ENCODE measurements at regions not wholly inside any gene's neighbourhood (a gene's known extent, or its start where the extent isn't known, plus 50 kb on each side); places are given as distances from the start of the nearest gene placed in this dataset.

DNA sequence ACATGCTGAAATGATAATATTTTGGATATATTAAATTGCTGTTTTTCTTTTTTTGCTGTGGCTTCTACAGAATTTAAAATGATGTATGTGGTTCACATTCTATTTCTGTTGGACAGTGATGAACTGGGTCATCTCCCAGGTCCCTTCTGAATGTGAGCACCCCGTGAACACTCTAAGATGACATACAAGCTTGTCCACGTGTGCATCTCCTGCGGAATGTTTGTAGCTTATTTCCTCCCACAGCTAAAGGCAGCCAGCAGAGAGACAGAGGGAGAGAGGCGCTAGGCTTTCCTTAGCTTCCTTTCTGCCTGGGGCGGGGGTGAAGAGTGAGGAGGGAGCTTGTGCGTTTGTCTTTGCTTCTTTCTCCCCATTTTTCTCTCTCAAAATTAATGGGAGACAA is 219.1 kb downstream of the EMX2 start:
- no peak for TF ChIP-seq ZNF331 (CRISPR knock-in tag; IDR thresholded peaks at IDR 0.05; ENCODE audit: low read depth)
- TF ChIP-seq EZH2phosphoT487 (IDR thresholded peaks at IDR 0.05; ENCODE audit: unreplicated experiment) = no peak
- no peak for TF ChIP-seq POLR2AphosphoS5 (IDR thresholded peaks at IDR 0.05; ENCODE audit: low read depth)
- TF ChIP-seq, protein P1, sequence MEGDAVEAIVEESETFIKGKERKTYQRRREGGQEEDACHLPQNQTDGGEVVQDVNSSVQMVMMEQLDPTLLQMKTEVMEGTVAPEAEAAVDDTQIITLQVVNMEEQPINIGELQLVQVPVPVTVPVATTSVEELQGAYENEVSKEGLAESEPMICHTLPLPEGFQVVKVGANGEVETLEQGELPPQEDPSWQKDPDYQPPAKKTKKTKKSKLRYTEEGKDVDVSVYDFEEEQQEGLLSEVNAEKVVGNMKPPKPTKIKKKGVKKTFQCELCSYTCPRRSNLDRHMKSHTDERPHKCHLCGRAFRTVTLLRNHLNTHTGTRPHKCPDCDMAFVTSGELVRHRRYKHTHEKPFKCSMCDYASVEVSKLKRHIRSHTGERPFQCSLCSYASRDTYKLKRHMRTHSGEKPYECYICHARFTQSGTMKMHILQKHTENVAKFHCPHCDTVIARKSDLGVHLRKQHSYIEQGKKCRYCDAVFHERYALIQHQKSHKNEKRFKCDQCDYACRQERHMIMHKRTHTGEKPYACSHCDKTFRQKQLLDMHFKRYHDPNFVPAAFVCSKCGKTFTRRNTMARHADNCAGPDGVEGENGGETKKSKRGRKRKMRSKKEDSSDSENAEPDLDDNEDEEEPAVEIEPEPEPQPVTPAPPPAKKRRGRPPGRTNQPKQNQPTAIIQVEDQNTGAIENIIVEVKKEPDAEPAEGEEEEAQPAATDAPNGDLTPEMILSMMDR (conservative IDR thresholded peaks at IDR 0.05; ENCODE audit: low read depth in 2 of 2) = no peak
- no peak for TF ChIP-seq ZNF462 (CRISPR knock-in tag; IDR thresholded peaks at IDR 0.05)
- TF ChIP-seq ETS1 (IDR thresholded peaks at IDR 0.05) = no peak

All from GM23338 (cell line).